DND-41 (cell line): ENCODE measurements at regions not wholly inside any gene's neighbourhood (a gene's known extent, or its start where the extent isn't known, plus 50 kb on each side); places are given as distances from the start of the nearest gene placed in this dataset.

Experiments
- ATAC-seq: fragments of 200-7000 bp; cut with Tn5 transposase; 3 replicates; pipeline ENCODE4 v1.9.1; 2021; ENCODE audit warnings: low read depth; ENCODE audit not compliant: insufficient read depth
- DNase-seq: peaks from one replicate; pipeline ENCODE4 v3.0.0-alpha.2; 2020
- H2AFZ ChIP-seq: 2 replicates; pipeline ENCODE4 v1.6.0; 2012; ENCODE audit warnings: low read depth, low read length
- H3K27ac ChIP-seq: 2 replicates; pipeline ENCODE4 v1.5.1; 2012; ENCODE audit warnings: low read length, inconsistent platforms
- H3K27me3 ChIP-seq: fragments of 200-600 bp; sonication (generic); 2 replicates; pipeline ENCODE4 v1.6.0; 2012; ENCODE audit warnings: low read length, mild to moderate bottlenecking, inconsistent platforms; ENCODE audit not compliant: insufficient read depth, poor library complexity
- H3K36me3 ChIP-seq: 2 replicates; pipeline ENCODE4 v1.5.1; 2012; ENCODE audit warnings: low read length, inconsistent platforms; ENCODE audit not compliant: insufficient read depth
- H3K4me1 ChIP-seq: 2 replicates; pipeline ENCODE4 v1.5.1; 2012; ENCODE audit warnings: mild to moderate bottlenecking, low read length; ENCODE audit not compliant: insufficient read depth
- H3K4me2 ChIP-seq: 2 replicates; pipeline ENCODE4 v1.6.0; 2012; ENCODE audit warnings: mild to moderate bottlenecking, moderate library complexity, low read length, inconsistent platforms; ENCODE audit not compliant: insufficient read depth
- H3K4me3 ChIP-seq, 2 experiments: fragments of 200-600 bp in 1 of 2; shearing (Covaris generic) in 1 of 2; 2 replicates each; pipeline ENCODE4 v1.5.1; 2012 to 2016; ENCODE audit warnings: inconsistent platforms in 2 of 2, low read length in 2 of 2, mild to moderate bottlenecking in 2 of 2, low read depth in 1 of 2, moderate library complexity in 1 of 2
- H3K79me2 ChIP-seq: 2 replicates; pipeline ENCODE4 v1.6.0; 2012; ENCODE audit warnings: low read length, inconsistent platforms; ENCODE audit not compliant: insufficient read depth
- H3K9ac ChIP-seq: 2 replicates; pipeline ENCODE4 v1.6.0; 2012; ENCODE audit warnings: low read depth, mild to moderate bottlenecking, inconsistent platforms, low read length, moderate library complexity
- H3K9me3 ChIP-seq: 2 replicates; pipeline ENCODE4 v1.5.1; 2012; ENCODE audit warnings: low read length, moderate library complexity, mild to moderate bottlenecking, inconsistent platforms; ENCODE audit not compliant: insufficient read depth, severe bottlenecking
- H4K20me1 ChIP-seq: 2 replicates; pipeline ENCODE4 v1.6.0; 2012; ENCODE audit warnings: low read length; ENCODE audit not compliant: insufficient read depth
- EZH2 ChIP-seq: IDR thresholded peaks from 3 replicates; pipeline ENCODE4 v1.6.1; 2012; ENCODE audit warnings: borderline replicate concordance, low read depth, mild to moderate bottlenecking, moderate library complexity, low read length, inconsistent platforms; ENCODE audit not compliant: severe bottlenecking
- TF ChIP-seq, protein P1 (sequence below): IDR thresholded peaks from 2 replicates; pipeline ENCODE4 v1.5.1; 2012; ENCODE audit warnings: borderline replicate concordance, low read length, moderate library complexity, mild to moderate bottlenecking; ENCODE audit not compliant: poor library complexity, severe bottlenecking; ENCODE audit errors: extremely low read depth

DNA sequence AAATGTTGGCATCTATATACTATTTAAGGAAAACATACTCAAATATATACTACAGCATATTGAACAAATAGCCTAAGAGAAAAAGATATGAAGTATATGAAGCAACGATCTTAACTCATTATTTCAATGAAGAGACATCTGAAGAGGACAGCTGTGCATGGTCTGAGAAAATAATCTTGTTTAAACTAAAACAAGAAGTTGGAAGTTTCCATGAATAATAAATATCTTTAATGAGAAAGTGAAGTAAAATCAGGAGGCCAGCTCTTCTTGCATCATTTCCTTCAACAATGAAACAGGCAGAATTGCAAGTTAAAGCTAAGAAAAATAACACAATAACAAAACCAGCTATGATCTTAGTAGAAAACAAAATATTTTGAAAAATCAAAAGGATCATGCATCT is 1265.4 kb upstream of the MAP3K7 start:
- Histone ChIP-seq H3K27me3 (no peaks in the 10 kb centered on the region), H3K4me3 (no peak overlapping the region), H4K20me1 (no peaks in the 10 kb centered on the region), H3K4me2 (no peak overlapping the region), H2AFZ (no peak overlapping the region), H3K9ac (no peak overlapping the region), H3K36me3 (no peaks in the 10 kb centered on the region), H3K9me3 (no peaks in the 10 kb centered on the region), H3K27ac (no peak overlapping the region), H3K4me1 (no peaks in the 10 kb centered on the region), H3K79me2 (no peaks in the 10 kb centered on the region)
- no peak for TF ChIP-seq EZH2
- TF ChIP-seq, protein P1, sequence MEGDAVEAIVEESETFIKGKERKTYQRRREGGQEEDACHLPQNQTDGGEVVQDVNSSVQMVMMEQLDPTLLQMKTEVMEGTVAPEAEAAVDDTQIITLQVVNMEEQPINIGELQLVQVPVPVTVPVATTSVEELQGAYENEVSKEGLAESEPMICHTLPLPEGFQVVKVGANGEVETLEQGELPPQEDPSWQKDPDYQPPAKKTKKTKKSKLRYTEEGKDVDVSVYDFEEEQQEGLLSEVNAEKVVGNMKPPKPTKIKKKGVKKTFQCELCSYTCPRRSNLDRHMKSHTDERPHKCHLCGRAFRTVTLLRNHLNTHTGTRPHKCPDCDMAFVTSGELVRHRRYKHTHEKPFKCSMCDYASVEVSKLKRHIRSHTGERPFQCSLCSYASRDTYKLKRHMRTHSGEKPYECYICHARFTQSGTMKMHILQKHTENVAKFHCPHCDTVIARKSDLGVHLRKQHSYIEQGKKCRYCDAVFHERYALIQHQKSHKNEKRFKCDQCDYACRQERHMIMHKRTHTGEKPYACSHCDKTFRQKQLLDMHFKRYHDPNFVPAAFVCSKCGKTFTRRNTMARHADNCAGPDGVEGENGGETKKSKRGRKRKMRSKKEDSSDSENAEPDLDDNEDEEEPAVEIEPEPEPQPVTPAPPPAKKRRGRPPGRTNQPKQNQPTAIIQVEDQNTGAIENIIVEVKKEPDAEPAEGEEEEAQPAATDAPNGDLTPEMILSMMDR: no peak
- no peak for DNase-seq
- no peak for ATAC-seq

DNA sequence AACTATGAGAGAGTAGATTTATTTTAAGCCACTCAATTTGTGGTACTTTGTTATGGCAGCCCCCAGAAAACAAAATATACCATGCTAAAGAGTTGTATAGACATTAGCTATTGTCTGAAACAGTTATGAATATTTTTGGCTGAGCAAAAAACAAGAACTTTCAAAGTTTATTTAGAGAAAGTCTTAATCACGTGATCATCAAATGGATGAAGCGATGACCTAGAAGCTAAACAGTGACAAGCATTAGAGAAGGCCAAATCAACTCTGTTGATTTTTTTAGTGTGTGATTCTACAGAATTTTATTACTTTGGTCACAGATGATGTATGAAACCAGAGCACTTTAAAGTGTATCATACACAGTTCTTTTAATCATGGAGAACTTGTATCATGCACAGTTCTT is 1247.9 kb upstream of the MAP3K7 start:
- ATAC-seq: no peak
- Histone ChIP-seq H3K27me3 (no peaks in the 10 kb centered on the region), H3K9me3 (no peaks in the 10 kb centered on the region), H3K4me3 (no peak overlapping the region), H3K36me3 (no peaks in the 10 kb centered on the region), H3K79me2 (no peaks in the 10 kb centered on the region), H3K4me2 (no peak overlapping the region), H4K20me1 (no peaks in the 10 kb centered on the region), H3K9ac (no peak overlapping the region), H3K4me1 (no peaks in the 10 kb centered on the region), H2AFZ (no peak overlapping the region), H3K27ac (no peak overlapping the region)
- no peak for DNase-seq
- TF ChIP-seq EZH2: no peak
- TF ChIP-seq, protein P1: no peak

DNA sequence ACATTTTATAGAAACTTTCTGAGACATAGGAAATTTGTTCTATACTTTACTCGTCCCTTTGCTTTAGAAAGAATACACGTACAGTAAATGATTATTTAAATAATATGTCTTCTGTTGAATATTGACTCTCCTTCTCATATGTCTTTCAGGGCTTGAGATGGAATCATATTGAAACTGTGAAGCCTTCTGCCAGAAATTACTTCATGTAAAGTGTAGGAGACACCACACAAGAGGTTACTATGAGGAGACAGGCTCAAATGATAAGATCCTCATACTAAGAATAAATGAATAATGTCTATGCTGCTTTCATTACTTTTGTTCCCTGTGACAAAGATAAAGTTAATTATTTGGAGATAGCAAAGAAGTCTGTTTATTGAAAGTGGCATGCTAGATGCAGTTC is 1240.3 kb upstream of the MAP3K7 start:
- TF ChIP-seq, protein P1: no peak
- TF ChIP-seq EZH2: no peak
- no peak overlapping the region for H2AFZ ChIP-seq
- H3K9ac ChIP-seq: no peak overlapping the region
- no peak for ATAC-seq
- H3K4me3 ChIP-seq: no peak overlapping the region
- no peaks in the 10 kb centered on the region for H3K79me2 ChIP-seq
- H3K36me3 ChIP-seq: no peaks in the 10 kb centered on the region
- no peak overlapping the region for H3K4me2 ChIP-seq
- H3K9me3 ChIP-seq: no peaks in the 10 kb centered on the region
- DNase-seq: no peak
- H3K27me3 ChIP-seq: no peaks in the 10 kb centered on the region
- no peaks in the 10 kb centered on the region for H3K4me1 ChIP-seq
- no peak overlapping the region for H3K27ac ChIP-seq
- no peaks in the 10 kb centered on the region for H4K20me1 ChIP-seq

DNA sequence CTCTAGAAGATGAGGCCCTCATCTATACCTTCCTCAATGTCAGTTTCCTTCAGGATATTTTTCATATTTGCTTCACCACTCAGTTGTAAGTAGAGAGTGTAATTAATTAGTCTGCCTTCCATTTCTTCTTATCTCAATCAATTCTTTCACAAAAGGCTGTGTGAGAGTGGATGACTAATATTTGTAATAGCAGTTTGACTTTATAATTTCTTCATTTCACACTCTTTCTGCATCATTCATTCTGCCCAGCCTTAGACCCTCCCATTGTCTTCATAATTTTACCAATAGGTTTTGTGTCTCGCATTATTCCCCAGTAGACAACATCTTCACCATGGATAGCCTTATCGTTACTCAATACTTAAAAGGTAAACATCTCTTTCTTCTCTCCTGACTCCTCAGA is 1239.3 kb upstream of the MAP3K7 start:
- H3K4me3 ChIP-seq: no peak overlapping the region
- no peaks in the 10 kb centered on the region for H3K27me3 ChIP-seq
- H3K36me3 ChIP-seq: no peaks in the 10 kb centered on the region

More for the DNA sequence above, 1239.3 kb upstream of the MAP3K7 start:
- Histone ChIP-seq H3K79me2 (no peaks in the 10 kb centered on the region), H3K4me2 (no peak overlapping the region), H2AFZ (no peak overlapping the region), H3K9ac (no peak overlapping the region), H3K27ac (no peak overlapping the region), H3K9me3 (no peaks in the 10 kb centered on the region), H4K20me1 (no peaks in the 10 kb centered on the region), H3K4me1 (no peaks in the 10 kb centered on the region)
- no peak for TF ChIP-seq EZH2
- TF ChIP-seq, protein P1: no peak
- DNase-seq (no peak), ATAC-seq (no peak)
